ENCODE measurements at regions not wholly inside any gene's neighbourhood (a gene's known extent, or its start where the extent isn't known, plus 50 kb on each side); places are given as distances from the start of the nearest gene placed in this dataset.
"Not testable (repeated sequence)": the region's sequence is repeated elsewhere in the genome, so short reads cannot be mapped to it uniquely, and the experiment has no call there.

DNA sequence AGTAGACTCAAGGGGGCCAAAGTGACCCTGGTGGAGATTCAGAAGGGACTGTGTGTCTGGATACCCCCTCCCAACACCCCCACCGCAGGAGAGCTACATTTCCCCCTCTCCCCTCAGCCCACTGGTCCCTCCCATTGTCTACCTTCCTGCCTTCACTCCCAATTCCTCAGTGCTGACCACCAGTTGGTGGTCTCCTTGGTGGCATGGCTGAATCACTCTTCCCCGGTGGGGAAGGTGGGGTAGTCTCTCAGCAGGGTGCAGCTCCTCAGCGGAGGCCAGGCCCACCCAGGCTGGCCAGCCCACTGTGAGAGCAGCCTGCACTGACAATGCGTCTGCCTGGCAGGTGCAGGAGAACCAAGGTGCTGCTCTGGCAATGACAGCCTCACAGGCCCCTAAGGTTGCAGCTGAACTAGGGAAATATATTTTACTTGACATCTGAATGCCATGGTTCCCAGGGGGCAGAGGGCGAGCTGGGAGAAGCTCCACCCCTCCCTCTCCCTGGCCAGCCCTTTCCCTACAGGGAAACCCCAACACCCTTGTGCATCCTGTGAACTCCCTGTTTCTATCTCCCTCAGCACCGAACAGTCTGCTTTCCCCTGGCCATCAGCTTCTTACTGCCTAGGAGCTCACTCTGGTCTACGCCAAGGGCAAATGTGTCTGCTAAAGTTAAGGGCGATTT lies 62.6 kb upstream of the PAX8 start:
- Histone ChIP-seq H4K20me1 (ENCODE audit: insufficient read depth) (no peaks in the 10 kb centered on the region), H3K9me3 (ENCODE audit: control insufficient read depth in 1 of 2, insufficient read depth in 1 of 2, low read depth in 1 of 2, low read length in 2 of 2) (no peaks in the 10 kb centered on the region), H3K27ac (ENCODE audit: low read depth, low read length) (no peak overlapping the region), H2AFZ (ENCODE audit: low read depth, low read length, poor library complexity, severe bottlenecking) (no peak overlapping the region), H3K27me3 (ENCODE audit: insufficient read depth, low read length) (peaks cover 16% of the 10 kb centered on the region; the same call in 1 of the 2 replicates), H3K4me3 (replicated peaks in 1 of 2; ENCODE audit: low read depth in 1 of 2, low read length in 2 of 2) (no peak overlapping the region), H3K4me2 (ENCODE audit: low read length) (no peak overlapping the region), H3K9me2 (ENCODE audit: insufficient read depth) (0 out of 2 replicates have a peak, but pooled peaks cover 3% of the 10 kb centered on the region), H3K4me1 (ENCODE audit: control insufficient read depth in 1 of 2, insufficient read depth in 2 of 2, low read length in 2 of 2) (peaks cover 0 to 4% of the 10 kb centered on the region in 2 experiments; a peak in 1 of 4 replicates), H3K36me3 (ENCODE audit: control insufficient read depth in 1 of 2, insufficient read depth in 2 of 2, low read length in 2 of 2) (no peaks in the 10 kb centered on the region), H3K9ac (ENCODE audit: low read length) (no peak overlapping the region), H3K79me2 (ENCODE audit: insufficient read depth, low read length) (no peaks in the 10 kb centered on the region)
- BruUV-seq (replicated peaks) = no TSS peak
- ChIA-PET RAD21 (ENCODE audit: low non-redundant PET in 1 of 2, low total read pairs in 2 of 2, uncharacterized antibody in 2 of 2, unreplicated experiment in 2 of 2) (no interaction called here), POLR2A (no interaction called here), CTCF (no interaction called here)
- TF ChIP-seq YY1 (IDR thresholded peaks at IDR 0.05; ENCODE audit: extremely low read depth, insufficient replicate concordance, low read depth, low read length) (no peak), RAD21 (IDR thresholded peaks at IDR 0.05; ENCODE audit: low read depth) (no peak), POLR2A (IDR thresholded peaks at IDR 0.05; ENCODE audit: borderline replicate concordance, extremely low read depth, insufficient read depth, insufficient read length) (no peak), ZNF274 (IDR thresholded peaks at IDR 0.05; ENCODE audit: low read depth, low read length) (no peak), ZFX (IDR thresholded peaks at IDR 0.05) (no peak), EZH2 (IDR thresholded peaks at IDR 0.05) (no peak)
- intact Hi-C loops (cut with micrococcal nuclease) = no loop called here
- ATAC-seq (no peak), DNase-seq (ENCODE audit: low read depth, low spot score) (no peak)

- H2AFZ ChIP-seq (ENCODE audit: low read depth, low read length, poor library complexity, severe bottlenecking) = no peak overlapping the region
- no peaks in the 10 kb centered on the region for H3K9me3 ChIP-seq (ENCODE audit: control insufficient read depth in 1 of 2, insufficient read depth in 1 of 2, low read depth in 1 of 2, low read length in 2 of 2)
- no peaks in the 10 kb centered on the region for H3K36me3 ChIP-seq (ENCODE audit: control insufficient read depth in 1 of 2, insufficient read depth in 2 of 2, low read length in 2 of 2)
- H3K4me1 ChIP-seq (ENCODE audit: control insufficient read depth in 1 of 2, insufficient read depth in 2 of 2, low read length in 2 of 2) = peaks cover 0 to 4% of the 10 kb centered on the region in 2 experiments; a peak in 1 of 4 replicates
- 0 out of 2 replicates have a peak, but pooled peaks cover 3% of the 10 kb centered on the region for H3K9me2 ChIP-seq (ENCODE audit: insufficient read depth)
- no peak for TF ChIP-seq EZH2phosphoT487 (IDR thresholded peaks at IDR 0.05; ENCODE audit: borderline replicate concordance)
- TF ChIP-seq FOSL1 (IDR thresholded peaks at IDR 0.05; ENCODE audit: low read depth) = no peak
- TF ChIP-seq ELF1 (IDR thresholded peaks at IDR 0.05; ENCODE audit: borderline replicate concordance, low read depth) = no peak
- TF ChIP-seq EZH2 (IDR thresholded peaks at IDR 0.05) = no peak
- H3K27ac ChIP-seq (ENCODE audit: low read depth, low read length) = no peak overlapping the region
- ChIA-PET POLR2A (no interaction called here), RAD21 (ENCODE audit: low non-redundant PET in 1 of 2, low total read pairs in 2 of 2, uncharacterized antibody in 2 of 2, unreplicated experiment in 2 of 2) (no interaction called here), CTCF (no interaction called here)
- intact Hi-C loops (cut with micrococcal nuclease) = no loop called here
- no peak overlapping the region for H3K4me3 ChIP-seq (replicated peaks in 1 of 2; ENCODE audit: low read depth in 1 of 2, low read length in 2 of 2)
- H3K4me2 ChIP-seq (ENCODE audit: low read length) = no peak overlapping the region
- no peaks in the 10 kb centered on the region for H4K20me1 ChIP-seq (ENCODE audit: insufficient read depth)
- no peak for ATAC-seq
- H3K9ac ChIP-seq (ENCODE audit: low read length) = no peak overlapping the region
- no peak for DNase-seq (ENCODE audit: low read depth, low spot score)
- no TSS peak for BruUV-seq (replicated peaks)
- peaks cover 16% of the 10 kb centered on the region; the same call in 1 of the 2 replicates for H3K27me3 ChIP-seq (ENCODE audit: insufficient read depth, low read length)
- no peaks in the 10 kb centered on the region for H3K79me2 ChIP-seq (ENCODE audit: insufficient read depth, low read length)
Observed at GRCh38 chr2:113337809-113338208, 59.1 kb upstream of the PAX8 start.

DNA sequence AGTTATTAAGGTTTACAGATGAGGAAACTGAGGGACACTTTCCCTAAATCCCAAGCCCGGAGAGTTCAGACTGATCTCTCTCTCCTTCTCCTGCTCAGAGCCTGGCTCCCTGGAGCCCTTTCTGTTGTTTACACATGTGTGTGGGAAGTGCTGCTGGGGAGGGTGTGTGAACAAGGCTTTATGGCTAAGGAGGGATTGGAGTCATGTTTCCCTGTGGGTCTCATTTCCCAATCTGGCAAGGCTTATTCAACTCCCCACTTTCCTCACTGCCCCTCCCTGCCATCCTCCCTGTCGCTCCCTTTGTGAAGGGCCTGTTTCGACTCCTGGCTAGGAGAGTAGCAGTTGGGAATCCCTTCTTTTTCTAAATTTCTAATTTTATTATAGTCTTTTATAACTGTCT lies 57.3 kb upstream of the PAX8 start:
- H4K20me1 ChIP-seq (ENCODE audit: insufficient read depth); DNase-seq (ENCODE audit: low read depth, low spot score); H3K4me3 ChIP-seq (replicated peaks in 1 of 2; ENCODE audit: low read depth in 1 of 2, low read length in 2 of 2); H3K79me2 ChIP-seq (ENCODE audit: insufficient read depth, low read length); POLR2A ChIA-PET; H3K4me1 ChIP-seq (ENCODE audit: control insufficient read depth in 1 of 2, insufficient read depth in 2 of 2, low read length in 2 of 2); H3K4me2 ChIP-seq (ENCODE audit: low read length); BruUV-seq (replicated peaks); H3K9ac ChIP-seq (ENCODE audit: low read length); H3K27ac ChIP-seq (ENCODE audit: low read depth, low read length); RAD21 ChIA-PET (ENCODE audit: low non-redundant PET in 1 of 2, low total read pairs in 2 of 2, uncharacterized antibody in 2 of 2, unreplicated experiment in 2 of 2); H3K9me2 ChIP-seq (ENCODE audit: insufficient read depth); ATAC-seq; CTCF ChIA-PET; H2AFZ ChIP-seq (ENCODE audit: low read depth, low read length, poor library complexity, severe bottlenecking); H3K36me3 ChIP-seq (ENCODE audit: control insufficient read depth in 1 of 2, insufficient read depth in 2 of 2, low read length in 2 of 2); intact Hi-C loops (cut with micrococcal nuclease); H3K9me3 ChIP-seq (ENCODE audit: control insufficient read depth in 1 of 2, insufficient read depth in 1 of 2, low read depth in 1 of 2, low read length in 2 of 2): not testable (repeated sequence)
- H3K27me3 ChIP-seq (ENCODE audit: insufficient read depth, low read length) = peaks cover 16% of the 10 kb centered on the region; the same call in 1 of the 2 replicates
